NB4 (cell line): ENCODE measurements at regions not wholly inside any gene's neighbourhood (a gene's known extent, or its start where the extent isn't known, plus 50 kb on each side); places are given as distances from the start of the nearest gene placed in this dataset.

Experiments
- DNase-seq: peaks from one replicate; pipeline ENCODE4 v3.0.0; 2010; ENCODE audit warnings: low read depth
- H3K4me3 ChIP-seq: one replicate; pipeline ENCODE4 v1.5.1; 2011; ENCODE audit warnings: mild to moderate bottlenecking, low read depth, low read length, moderate library complexity
- MAX ChIP-seq: IDR thresholded peaks from 2 replicates; pipeline ENCODE4 v1.6.1; 2011; ENCODE audit warnings: low read depth, low read length
- MYC ChIP-seq: IDR thresholded peaks from 2 replicates; pipeline ENCODE4 v1.6.1; 2011; ENCODE audit warnings: low read depth, low read length
- POLR2A ChIP-seq: IDR thresholded peaks from 2 replicates; pipeline ENCODE4 v1.6.1; 2011; ENCODE audit warnings: mild to moderate bottlenecking; ENCODE audit not compliant: insufficient read length; ENCODE audit errors: extremely low read depth
- TF ChIP-seq, protein P1 (sequence below): IDR thresholded peaks from one replicate; pipeline ENCODE4 v1.5.1; 2012; ENCODE audit warnings: low read depth, low read length

DNA sequence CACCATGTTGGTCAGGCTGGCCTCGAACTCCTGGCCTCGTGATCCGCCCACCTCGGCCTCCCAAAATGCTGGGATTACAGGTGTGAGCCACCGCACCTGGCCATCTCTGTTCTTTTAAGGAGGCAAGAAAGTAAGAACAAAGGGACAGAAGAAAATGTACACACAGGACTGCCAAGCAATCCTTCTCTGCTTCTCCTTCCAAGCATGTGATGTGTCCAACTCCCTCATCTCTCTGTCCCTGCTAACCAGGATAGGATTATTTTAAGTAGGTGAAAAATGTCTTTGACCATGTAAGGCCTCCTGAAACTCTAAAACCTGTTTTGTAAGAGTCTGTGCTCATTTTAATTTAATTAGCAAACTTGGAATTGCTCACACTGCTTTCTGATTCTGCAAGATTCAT, 89.3 kb upstream of the ATL2 start:
- H3K4me3 ChIP-seq = no peak overlapping the region
- no peak for DNase-seq
- TF ChIP-seq POLR2A = no peak
- TF ChIP-seq, protein P1, sequence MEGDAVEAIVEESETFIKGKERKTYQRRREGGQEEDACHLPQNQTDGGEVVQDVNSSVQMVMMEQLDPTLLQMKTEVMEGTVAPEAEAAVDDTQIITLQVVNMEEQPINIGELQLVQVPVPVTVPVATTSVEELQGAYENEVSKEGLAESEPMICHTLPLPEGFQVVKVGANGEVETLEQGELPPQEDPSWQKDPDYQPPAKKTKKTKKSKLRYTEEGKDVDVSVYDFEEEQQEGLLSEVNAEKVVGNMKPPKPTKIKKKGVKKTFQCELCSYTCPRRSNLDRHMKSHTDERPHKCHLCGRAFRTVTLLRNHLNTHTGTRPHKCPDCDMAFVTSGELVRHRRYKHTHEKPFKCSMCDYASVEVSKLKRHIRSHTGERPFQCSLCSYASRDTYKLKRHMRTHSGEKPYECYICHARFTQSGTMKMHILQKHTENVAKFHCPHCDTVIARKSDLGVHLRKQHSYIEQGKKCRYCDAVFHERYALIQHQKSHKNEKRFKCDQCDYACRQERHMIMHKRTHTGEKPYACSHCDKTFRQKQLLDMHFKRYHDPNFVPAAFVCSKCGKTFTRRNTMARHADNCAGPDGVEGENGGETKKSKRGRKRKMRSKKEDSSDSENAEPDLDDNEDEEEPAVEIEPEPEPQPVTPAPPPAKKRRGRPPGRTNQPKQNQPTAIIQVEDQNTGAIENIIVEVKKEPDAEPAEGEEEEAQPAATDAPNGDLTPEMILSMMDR = no peak
- no peak for TF ChIP-seq MYC

- TF ChIP-seq, protein P1 = peak; percentile 74
- peak; percentile 53; the same call in 1 of the 2 replicates for TF ChIP-seq MAX
- TF ChIP-seq MYC = no peak
- TF ChIP-seq POLR2A = no peak
- no peak overlapping the region for H3K4me3 ChIP-seq
- DNase-seq = peak; percentile 69
Observed at GRCh38 chr2:38465789-38466127, 88.7 kb upstream of the ATL2 start.

DNA sequence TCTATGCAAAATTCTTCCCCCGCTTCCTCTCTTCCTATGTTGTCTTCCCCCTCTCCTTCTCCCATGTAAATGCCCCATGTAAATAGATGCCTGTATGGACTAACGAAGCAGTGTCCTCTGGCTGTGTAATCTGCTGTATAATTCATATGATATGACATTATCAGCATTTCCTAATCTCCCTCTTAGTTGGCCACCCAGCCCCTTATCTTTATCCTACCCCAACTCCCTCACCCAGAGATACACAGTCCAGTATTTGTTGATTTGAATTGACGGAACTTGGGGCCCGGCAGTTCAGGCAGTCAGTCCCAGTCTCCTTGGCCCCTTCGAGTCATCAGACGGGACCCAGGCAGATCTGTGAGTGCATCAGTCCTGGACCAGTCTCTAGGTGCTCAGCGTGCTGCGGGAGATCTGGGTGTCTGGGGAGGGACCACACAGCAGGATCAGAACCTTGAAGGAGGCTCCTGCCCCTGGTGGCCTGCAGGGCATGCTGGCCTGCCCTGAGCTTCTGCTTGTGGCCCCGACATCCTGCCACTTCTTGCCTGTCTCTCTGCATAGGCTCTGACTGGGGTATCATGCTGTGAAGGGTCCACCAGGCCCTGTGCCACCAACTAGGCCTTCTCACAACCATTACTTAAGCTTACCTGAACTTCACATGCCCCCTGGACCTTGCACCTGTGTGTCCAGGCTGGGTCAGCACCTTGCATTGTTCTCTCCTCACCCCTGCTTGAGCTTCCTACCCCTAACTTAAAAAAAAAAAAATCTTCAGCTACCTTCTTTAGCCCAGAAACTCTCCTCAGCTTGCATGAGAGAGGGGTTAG, 88.1 kb upstream of the ATL2 start:
- TF ChIP-seq, protein P1 = no peak
- no peak for TF ChIP-seq MAX
- TF ChIP-seq MYC = no peak
- TF ChIP-seq POLR2A = no peak
- H3K4me3 ChIP-seq = no peak overlapping the region
- no peak for DNase-seq

- TF ChIP-seq POLR2A (no peak), MYC (no peak), MAX (no peak)
- TF ChIP-seq, protein P1 = no peak
- H3K4me3 ChIP-seq = no peak overlapping the region
- no peak for DNase-seq
Observed at GRCh38 chr2:38463752-38464151, 86.7 kb upstream of the ATL2 start.

- H3K4me3 ChIP-seq = no peak overlapping the region
- TF ChIP-seq, protein P1 = no peak
- TF ChIP-seq MAX (no peak), POLR2A (no peak), MYC (no peak)
- DNase-seq = peak; percentile 87
Observed at GRCh38 chr2:38462121-38462661, 85.1 kb upstream of the ATL2 start.
